ENCODE measurements at regions not wholly inside any gene's neighbourhood (a gene's known extent, or its start where the extent isn't known, plus 50 kb on each side); places are given as distances from the start of the nearest gene placed in this dataset.

GRCh38 chr1:42096554-42096953, 56.7 kb upstream of the GUCA2B start:
- DNase-seq (ENCODE audit: missing footprints) (no peak), ATAC-seq (no peak)
- intact Hi-C loops (cut with DNase I), result no loop called here

- DNase-seq (ENCODE audit: missing footprints) (no peak), ATAC-seq (no peak)
- intact Hi-C loops (cut with DNase I), result no loop called here
Observed at GRCh38 chr1:42089246-42089645, 64.0 kb upstream of the GUCA2B start.

- no peak for ATAC-seq
- DNase-seq (ENCODE audit: missing footprints), result no peak
- intact Hi-C loops (cut with DNase I), result no loop called here
Observed at GRCh38 chr1:42086146-42086545, 67.1 kb upstream of the GUCA2B start.

- DNase-seq (ENCODE audit: missing footprints) (no peak), ATAC-seq (no peak)
- intact Hi-C loops (cut with DNase I), result no loop called here
Observed at GRCh38 chr1:42085596-42085995, 67.6 kb upstream of the GUCA2B start.

- peak; percentile 20 for ATAC-seq
- intact Hi-C loops (cut with DNase I), result no loop called here
- no peak for DNase-seq (ENCODE audit: missing footprints)
Observed at GRCh38 chr1:42081475-42081874, 71.7 kb upstream of the GUCA2B start.

GRCh38 chr1:42075179-42075578, 78.0 kb upstream of the GUCA2B start:
- no peak for ATAC-seq
- intact Hi-C loops (cut with DNase I), result no loop called here
- DNase-seq (ENCODE audit: missing footprints), result no peak

GRCh38 chr1:42070996-42071395, 82.2 kb upstream of the GUCA2B start:
- intact Hi-C loops (cut with DNase I), result no loop called here
- no peak for ATAC-seq

GRCh38 chr1:42057800-42058199, 95.4 kb upstream of the GUCA2B start:
- ATAC-seq, result no peak
- intact Hi-C loops (cut with DNase I), result no loop called here
- DNase-seq (ENCODE audit: missing footprints), result no peak

More at GRCh38 chr1:42070996-42071395, 82.2 kb upstream of the GUCA2B start:
- DNase-seq (ENCODE audit: missing footprints), result no peak

- DNase-seq (ENCODE audit: missing footprints), result no peak
- intact Hi-C loops (cut with DNase I), result no loop called here
- ATAC-seq, result no peak
Observed at GRCh38 chr1:42056460-42056859, 96.8 kb upstream of the GUCA2B start.

GRCh38 chr1:42055061-42055460, 98.1 kb upstream of the GUCA2B start:
- DNase-seq (ENCODE audit: missing footprints) (no peak), ATAC-seq (no peak)
- intact Hi-C loops (cut with DNase I), result no loop called here

- intact Hi-C loops (cut with DNase I), result no loop called here
- DNase-seq (ENCODE audit: missing footprints), result no peak
- ATAC-seq, result no peak
Observed at GRCh38 chr1:42052072-42052699, 101.0 kb upstream of the GUCA2B start.

GRCh38 chr1:42047508-42047880, 105.7 kb upstream of the GUCA2B start:
- ATAC-seq (no peak), DNase-seq (ENCODE audit: missing footprints) (no peak)
- intact Hi-C loops (cut with DNase I), result no loop called here

- peak; percentile 71 for ATAC-seq
- intact Hi-C loops (cut with DNase I), result no loop called here
- no peak for DNase-seq (ENCODE audit: missing footprints)
Observed at GRCh38 chr1:42046761-42047507, 106.3 kb upstream of the GUCA2B start.

GRCh38 chr1:42044346-42044745, 108.9 kb upstream of the GUCA2B start:
- intact Hi-C loops (cut with DNase I), result no loop called here
- ATAC-seq, result no peak
- DNase-seq (ENCODE audit: missing footprints), result no peak

GRCh38 chr1:42043811-42044210, 109.4 kb upstream of the GUCA2B start:
- DNase-seq (ENCODE audit: missing footprints), result no peak
- intact Hi-C loops (cut with DNase I), result no loop called here
- ATAC-seq, result no peak

- intact Hi-C loops (cut with DNase I), result no loop called here
- ATAC-seq (no peak), DNase-seq (ENCODE audit: missing footprints) (no peak)
Observed at GRCh38 chr1:42043182-42043581, 110.0 kb upstream of the GUCA2B start.

GRCh38 chr1:42041031-42041430, 112.2 kb upstream of the GUCA2B start:
- intact Hi-C loops (cut with DNase I), result no loop called here
- ATAC-seq (no peak), DNase-seq (ENCODE audit: missing footprints) (peak; percentile 50)

- DNase-seq (ENCODE audit: missing footprints) (no peak), ATAC-seq (no peak)
- intact Hi-C loops (cut with DNase I), result no loop called here
Observed at GRCh38 chr1:42040159-42040558, 113.1 kb upstream of the GUCA2B start.

- ATAC-seq, result no peak
- intact Hi-C loops (cut with DNase I), result loop anchor here (5.0 to 10.0 kb wide), 2 partner anchors 121 to 143 kb away; partner anchors contain the start of gene HIVEP3
- DNase-seq (ENCODE audit: missing footprints), result no peak
Observed at GRCh38 chr1:42038261-42038660, 114.9 kb upstream of the GUCA2B start.

GRCh38 chr1:42037586-42037985, 115.6 kb upstream of the GUCA2B start:
- intact Hi-C loops (cut with DNase I), result loop anchor here (5.0 to 10.0 kb wide), 2 partner anchors 120 to 143 kb away; partner anchors contain the start of gene HIVEP3
- ATAC-seq, result no peak
- DNase-seq (ENCODE audit: missing footprints), result no peak
